HG03378 (cell line): ENCODE measurements at regions not wholly inside any gene's neighbourhood (a gene's known extent, or its start where the extent isn't known, plus 50 kb on each side); places are given as distances from the start of the nearest gene placed in this dataset.
"Not testable (repeated sequence)": the region's sequence is repeated elsewhere in the genome, so short reads cannot be mapped to it uniquely, and the experiment has no call there.

Experiments used
- ATAC-seq: cut with Tn5 transposase; IDR thresholded peaks from one replicate; pipeline ENCODE4 v1.9.1; 2021; ENCODE audit warnings: mild to moderate bottlenecking, moderate library complexity; ENCODE audit not compliant: unreplicated experiment

DNA sequence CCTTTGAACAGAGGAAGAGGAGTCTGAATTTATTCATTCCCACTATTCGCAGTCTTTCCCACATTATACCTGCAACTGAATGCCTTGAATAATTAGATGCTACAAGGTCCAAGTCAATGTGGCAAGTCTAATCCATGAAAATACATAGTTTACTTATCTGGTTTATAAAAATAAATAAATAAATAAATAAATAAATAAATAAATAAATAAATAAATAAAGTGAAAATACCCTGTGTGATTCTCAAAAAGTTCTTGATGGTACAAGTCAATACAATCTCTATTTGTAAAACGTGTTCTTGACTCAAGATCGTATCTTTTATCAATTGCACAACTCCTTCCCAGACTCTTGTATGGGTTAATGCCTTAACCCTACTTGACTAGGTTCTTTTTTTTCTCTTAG, 417.7 kb downstream of the ZWINT start:
- no peak for ATAC-seq

DNA sequence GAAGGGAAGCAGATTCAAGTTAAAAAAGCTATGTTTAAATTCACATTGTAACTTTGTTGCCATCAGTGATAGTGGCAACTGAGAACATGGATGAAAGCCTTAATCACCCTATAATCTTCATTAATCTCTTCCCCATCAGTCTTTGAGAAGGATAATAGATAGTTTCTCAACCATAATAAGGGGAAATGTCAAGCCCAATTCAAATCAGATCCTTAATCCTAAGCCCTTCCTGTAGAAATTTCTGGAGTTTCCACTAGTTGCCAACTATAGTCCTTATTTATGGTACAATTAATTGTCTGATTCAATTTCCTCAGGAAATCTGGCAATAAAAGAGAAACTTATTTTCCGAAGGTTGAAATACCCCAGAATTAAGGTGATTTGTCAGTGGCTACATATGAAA, 431.8 kb downstream of the ZWINT start:
- no peak for ATAC-seq

DNA sequence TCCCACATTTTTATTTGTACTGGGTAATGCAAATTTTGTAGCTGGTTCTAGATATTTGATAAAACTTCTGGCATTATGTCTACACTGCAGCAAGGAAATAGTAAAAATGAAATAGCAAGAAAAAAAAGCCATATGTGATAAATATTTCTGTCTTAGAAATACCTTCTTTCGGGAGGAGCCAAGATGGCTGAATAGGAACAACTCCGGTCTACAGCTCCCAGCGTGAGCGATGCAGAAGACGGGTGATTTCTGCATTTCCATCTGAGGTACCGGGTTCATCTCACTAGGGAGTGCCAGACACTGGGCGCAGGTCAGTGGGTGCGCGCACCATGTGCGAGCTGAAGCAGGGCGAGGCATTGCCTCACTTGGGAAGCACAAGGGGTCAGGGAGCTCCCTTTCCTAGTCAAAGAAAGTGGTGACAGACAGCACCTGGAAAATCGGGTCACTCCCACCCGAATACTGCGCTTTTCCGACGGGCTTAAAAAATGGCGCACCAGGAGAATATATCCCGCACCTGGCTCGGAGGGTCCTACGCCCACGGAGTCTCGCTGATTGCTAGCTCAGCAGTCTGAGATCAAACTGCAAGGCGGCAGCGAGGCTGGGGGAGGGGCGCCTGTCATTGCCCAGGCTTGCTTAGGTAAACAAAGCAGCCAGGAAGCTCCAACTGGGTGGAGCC, 461.4 kb downstream of the ZWINT start:
- ATAC-seq: not testable (repeated sequence)

DNA sequence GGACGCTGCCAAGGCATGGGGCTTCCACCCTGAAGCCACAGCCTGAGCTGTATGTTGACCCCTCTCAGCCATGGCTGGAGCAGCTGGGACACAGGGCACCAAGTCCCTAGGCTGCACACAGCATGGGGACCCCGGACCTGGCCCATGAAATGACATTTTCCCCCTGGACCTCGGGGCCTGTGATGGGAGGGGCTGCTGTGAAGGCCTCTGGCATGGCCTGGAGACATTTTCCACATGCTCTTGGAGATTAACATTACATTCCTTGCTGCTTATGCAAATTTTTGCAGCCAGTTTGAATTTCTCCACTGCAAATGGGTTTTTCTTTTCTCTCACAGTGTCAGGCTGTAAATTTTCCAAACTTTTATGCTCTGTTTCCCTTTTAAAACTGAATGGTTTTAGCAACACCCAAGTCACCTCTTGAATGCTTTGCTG, 463.6 kb downstream of the ZWINT start:
- ATAC-seq: no peak

DNA sequence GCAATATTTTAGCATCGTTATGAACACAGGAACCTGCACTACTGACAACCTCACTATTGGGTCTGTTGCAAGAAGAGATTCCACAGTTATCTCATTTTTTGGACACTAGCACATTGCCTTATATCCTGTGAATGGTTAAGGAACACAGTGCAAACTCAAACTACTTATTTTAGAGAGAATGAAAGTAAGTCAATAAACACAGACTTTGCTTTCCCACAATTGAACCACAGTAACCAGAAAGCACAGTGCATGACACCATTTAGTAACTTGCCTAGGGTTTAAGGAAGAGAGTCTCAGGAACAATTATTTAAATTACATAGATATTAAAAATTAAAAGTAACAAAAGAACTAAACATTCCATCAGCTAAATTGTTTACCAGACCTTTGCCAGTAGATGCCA, 468.8 kb downstream of the ZWINT start:
- no peak for ATAC-seq

DNA sequence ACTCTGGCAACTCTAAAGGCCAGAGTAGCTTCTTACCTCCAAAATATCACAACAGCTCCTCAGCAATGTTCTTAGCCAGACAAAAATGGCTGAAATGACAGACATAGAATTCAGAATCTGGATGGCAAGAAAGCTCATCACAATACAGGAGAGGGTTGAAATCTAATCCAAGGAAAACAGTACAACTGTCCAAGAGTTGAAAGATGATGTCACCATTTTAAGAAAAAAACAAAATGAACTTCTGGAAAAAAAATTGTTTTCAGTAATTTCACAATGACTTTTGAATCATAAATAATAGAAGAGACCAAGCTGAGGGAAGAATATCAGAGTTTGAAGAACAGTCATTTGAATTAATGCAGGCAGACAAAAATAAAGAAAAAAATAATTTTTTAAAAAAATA, 479.5 kb downstream of the ZWINT start:
- no peak for ATAC-seq

DNA sequence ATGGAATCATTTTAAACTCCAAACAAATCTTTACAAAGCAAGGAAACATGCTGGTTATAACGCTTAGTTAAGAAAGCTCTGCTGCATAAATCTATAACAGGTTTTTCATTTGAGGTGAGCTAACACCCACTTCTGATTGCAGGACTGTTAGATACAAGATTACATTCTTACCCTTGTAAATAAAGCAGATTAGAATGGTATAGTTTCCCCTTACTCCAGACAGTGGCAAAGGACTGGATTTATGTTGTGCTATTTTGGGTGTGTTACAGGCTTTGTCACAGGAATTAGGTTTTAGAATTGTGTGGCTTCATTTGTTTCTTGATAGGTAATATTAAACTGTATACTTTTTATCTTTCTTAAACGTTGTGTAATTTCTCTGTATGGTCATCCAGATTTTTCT, 487.6 kb downstream of the ZWINT start:
- no peak for ATAC-seq

GRCh38 chr10:55870186-55870585, 490.9 kb downstream of the ZWINT start:
- ATAC-seq: no peak

GRCh38 chr10:55867848-55868247, 493.2 kb downstream of the ZWINT start:
- no peak for ATAC-seq

DNA sequence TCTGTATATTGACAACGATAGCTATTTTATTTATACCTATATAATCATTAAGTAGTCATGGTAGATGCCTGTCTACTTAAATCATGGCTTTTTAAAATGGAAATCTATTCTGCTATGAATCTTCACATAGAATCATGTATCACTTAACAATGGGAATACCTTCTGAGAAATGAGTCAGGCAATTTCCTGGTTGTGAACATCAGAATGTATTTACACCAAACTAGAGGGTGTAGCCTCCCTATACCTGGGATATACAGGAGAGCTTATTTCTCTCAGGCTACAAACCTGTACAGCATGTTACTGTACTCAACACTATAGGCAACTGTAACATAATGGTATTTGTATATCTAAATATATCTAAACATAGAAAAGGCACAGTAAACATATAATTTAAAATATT, 502.3 kb downstream of the ZWINT start:
- ATAC-seq: no peak

DNA sequence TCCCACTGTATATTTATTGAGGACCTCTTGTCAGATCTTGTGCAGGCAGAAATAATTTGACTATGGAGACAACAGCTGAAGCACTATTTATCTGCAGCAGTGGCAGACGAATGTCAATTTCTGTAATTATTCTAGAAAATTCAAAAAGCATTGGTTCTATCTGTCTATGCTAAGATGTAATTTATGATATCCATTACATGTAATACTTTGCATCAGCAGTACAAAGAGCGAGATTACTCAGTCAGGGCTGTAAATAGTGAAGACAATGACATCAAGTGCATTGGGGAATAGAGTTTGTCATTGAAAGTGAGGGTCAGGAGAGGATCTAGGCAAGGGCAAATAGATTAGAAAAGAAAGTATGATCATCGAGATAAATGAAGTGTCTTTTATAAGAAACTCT, 508.2 kb downstream of the ZWINT start:
- no peak for ATAC-seq

GRCh38 chr10:55837273-55837672, 523.8 kb downstream of the ZWINT start:
- ATAC-seq: no peak

DNA sequence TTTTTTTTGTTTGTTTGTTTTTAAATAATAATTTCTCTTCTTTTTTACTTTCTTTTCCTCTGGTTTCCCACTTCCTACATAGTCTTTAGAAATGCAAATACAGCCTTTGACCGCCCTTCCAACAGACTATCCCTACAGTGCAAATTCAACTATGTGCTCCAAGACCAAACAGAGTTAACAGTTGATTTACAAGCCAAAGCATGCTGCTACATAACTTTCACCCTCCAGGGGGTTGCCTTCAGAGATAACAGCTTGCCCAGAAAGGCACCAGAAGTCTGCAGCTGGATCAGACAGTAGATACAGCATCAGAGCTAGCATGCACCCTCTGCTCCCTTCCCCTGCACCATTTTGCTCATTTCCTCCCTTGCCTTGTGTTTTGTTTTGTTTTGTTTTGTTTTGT, 539.0 kb downstream of the ZWINT start:
- no peak for ATAC-seq

DNA sequence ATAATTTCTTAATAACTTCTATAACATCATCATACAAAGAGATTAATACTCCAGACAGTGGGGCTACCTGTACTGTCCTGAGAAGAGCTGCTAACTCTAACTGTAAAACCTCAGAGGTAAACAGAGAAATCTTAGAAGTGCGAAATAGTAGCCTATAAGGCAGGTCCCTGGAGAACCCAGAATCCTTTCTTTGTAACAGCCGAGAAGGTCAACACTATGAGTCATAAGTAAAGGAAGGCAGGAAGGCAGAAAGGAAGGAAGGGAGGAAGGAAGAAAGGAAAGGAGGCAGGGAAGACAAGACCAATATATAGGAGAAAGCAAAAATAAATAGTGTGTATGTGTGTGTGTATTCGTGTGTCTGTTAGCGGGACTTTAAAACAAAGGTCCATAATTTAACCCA, 540.6 kb downstream of the ZWINT start:
- no peak for ATAC-seq

GRCh38 chr10:55820071-55820470, 541.0 kb downstream of the ZWINT start:
- ATAC-seq: no peak

- no peak for ATAC-seq
Observed at GRCh38 chr10:55813451-55814170, 547.4 kb downstream of the ZWINT start.

- no peak for ATAC-seq
Observed at GRCh38 chr10:55803055-55803454, 558.0 kb downstream of the ZWINT start.

DNA sequence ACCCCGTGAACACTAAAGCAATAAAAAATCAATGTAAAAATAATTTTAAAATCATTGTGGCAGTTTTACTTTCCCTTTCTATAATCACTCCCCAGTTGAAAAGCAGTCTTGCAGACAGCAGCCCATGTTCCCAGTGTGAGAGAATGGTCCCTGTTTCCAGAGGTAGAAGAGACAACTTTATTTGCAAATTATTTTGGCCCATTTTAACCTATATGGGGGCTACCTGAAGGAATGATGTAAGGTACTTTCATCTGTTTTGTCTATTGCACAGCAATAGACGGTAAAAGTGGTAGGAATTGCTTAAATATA, 559.8 kb downstream of the ZWINT start:
- ATAC-seq: no peak

DNA sequence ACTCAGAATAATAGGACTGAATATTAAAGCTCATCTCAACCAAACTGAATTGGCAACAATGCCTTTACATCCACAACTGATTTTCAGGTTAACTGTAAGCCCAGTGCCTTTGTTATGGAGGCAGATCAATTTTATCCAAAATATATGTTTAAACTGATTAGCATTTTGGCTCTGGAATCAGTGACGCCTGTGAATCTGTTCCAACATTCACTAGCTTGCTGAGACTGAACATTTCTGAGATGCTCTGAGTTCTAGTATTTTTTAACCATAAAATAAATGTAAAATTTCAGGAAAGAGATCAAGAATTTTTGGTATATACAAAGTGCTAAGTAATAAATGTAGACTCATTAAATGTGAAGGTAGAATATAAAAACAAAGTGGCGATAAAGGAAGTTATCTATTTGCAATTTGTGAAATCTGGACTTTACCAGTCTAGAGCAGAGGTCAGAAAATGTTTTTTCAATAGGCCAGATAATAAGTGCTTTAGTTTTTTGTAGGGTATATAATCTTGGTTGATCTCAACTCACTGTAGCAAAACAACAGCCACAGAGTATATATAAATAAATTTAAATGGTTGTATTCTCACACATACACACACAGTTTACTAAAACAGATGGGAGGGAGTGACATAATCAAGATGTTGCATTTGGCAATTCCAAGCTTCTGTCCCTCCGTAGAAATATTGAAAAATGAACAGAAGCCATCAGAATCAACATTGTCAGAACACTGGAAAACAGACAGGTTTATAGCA, 560.3 kb downstream of the ZWINT start:
- ATAC-seq: no peak

DNA sequence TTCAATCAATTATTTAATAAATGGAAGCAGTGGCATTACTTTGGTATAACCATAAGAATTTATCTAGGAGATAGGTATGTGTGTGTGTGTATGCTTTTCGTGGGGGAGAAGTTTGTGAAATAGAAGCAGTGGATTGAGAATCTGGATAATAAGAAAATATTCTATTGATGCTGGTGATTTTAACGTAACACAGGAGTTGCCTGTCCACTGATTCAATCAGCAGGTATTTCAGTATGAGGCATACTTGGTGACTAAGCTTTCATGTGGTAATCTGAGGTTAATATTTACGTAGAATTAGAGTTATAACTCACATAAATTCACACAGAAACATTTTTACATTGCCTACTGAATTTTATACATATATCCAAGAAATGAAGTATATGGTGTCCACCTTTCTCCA, 568.0 kb downstream of the ZWINT start:
- no peak for ATAC-seq

DNA sequence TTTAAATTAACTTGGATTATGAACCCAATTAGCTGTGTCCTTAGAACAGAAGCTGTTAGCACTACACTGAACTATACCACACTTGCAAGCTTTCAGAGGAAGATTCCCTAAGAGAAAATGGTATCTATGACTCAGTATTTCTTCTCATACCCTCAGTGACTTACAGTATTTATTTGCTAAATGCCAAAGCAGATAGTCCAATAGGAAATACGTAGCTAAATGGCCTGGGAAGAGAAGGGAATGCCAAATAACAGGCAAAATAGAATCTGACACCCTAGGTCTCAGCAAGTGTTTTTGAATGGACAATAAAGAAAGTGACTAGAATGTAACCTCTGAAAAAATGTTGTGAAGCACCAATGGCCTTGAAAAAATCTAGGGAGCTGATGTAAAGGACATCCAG, 570.8 kb downstream of the ZWINT start:
- ATAC-seq: not testable (repeated sequence)

DNA sequence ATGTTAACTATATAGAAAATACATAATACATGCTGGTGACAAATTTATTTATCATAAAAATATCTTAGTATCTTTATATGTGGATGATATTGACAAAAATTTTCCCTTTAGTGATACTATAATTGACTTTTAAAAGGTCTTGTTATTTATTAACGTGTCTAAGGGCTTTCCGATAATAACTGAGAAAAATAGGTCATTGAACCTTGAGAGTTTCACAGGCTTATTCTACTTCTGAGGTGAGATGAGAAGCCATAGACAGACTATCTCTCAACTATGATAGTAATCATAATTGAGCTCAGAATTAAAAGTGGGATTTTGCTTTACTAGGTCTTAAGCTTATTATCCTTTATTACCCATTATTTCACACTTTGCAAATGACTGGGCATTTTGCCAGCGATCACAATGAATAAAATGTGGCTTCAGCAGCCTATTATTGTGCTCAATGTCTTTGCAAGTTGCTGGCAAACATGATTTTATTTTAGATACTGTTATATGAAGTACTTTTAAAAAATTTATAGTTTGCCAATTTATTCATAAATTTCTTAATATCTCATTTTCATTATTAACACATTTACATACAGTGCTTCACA, 574.5 kb downstream of the ZWINT start:
- no peak for ATAC-seq
